ENCODE measurements at regions not wholly inside any gene's neighbourhood (a gene's known extent, or its start where the extent isn't known, plus 50 kb on each side); places are given as distances from the start of the nearest gene placed in this dataset.

- no peaks in the 10 kb centered on the region for H4K20me1 ChIP-seq (ENCODE audit: low read depth)
- no peak overlapping the region for H3K9ac ChIP-seq
- Mint-ChIP-seq H3K27me3 (ENCODE audit: insufficient read depth, low read depth) (peaks cover 3% of the 10 kb centered on the region), H3K4me1 (peaks cover 4% of the 10 kb centered on the region), H3K9me3 (no peaks in the 10 kb centered on the region), H3K4me3 (no peak overlapping the region), H3K27ac (no peak overlapping the region), H3K36me3 (no peaks in the 10 kb centered on the region)
- TF ChIP-seq EZH2phosphoT487 (IDR thresholded peaks at IDR 0.05) (no peak), EZH2 (IDR thresholded peaks at IDR 0.05) (no peak), CTCF (IDR thresholded peaks at IDR 0.05) (no peak)
- no peak overlapping the region for H3K4me2 ChIP-seq
- H3K9me3 ChIP-seq (ENCODE audit: low read depth), result no peaks in the 10 kb centered on the region
- H3K4me1 ChIP-seq, result peaks cover 10% of the 10 kb centered on the region
- H3K79me2 ChIP-seq (ENCODE audit: low read depth), result no peaks in the 10 kb centered on the region
- H3K27me3 ChIP-seq, result no peaks in the 10 kb centered on the region
- no peak for DNase-seq (ENCODE audit: low spot score)
- no peak overlapping the region for H2AFZ ChIP-seq (replicated peaks)
- no peak overlapping the region for H3K4me3 ChIP-seq
- no peak overlapping the region for H3K27ac ChIP-seq
- no peaks in the 10 kb centered on the region for H3F3A ChIP-seq (ENCODE audit: low read depth)
- no peaks in the 10 kb centered on the region for H3K36me3 ChIP-seq
Measured at GRCh38 chr14:94717808-94718207, 52.1 kb downstream of the GSC start.

DNA sequence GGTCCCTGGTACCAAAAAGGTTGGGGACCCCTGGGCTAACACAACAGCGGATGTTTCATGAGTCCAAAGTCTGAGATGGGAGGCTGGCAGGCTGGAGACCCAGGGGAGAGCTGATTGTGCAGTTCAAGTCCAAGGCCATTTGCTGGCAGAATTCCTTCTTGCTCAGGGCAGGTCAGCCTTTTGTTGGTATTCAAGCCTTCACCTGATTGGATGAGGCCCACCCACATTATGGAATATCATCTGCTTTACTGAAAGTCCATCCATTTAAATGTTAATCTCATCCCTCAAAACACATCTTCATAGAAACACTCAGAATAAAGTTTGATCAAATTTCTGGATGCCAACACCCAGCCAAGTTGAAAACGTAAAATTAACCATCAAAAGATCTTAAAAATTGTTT lies 52.9 kb downstream of the GSC start:
- Histone ChIP-seq H3F3A (ENCODE audit: low read depth) (no peaks in the 10 kb centered on the region), H4K20me1 (ENCODE audit: low read depth) (no peaks in the 10 kb centered on the region), H3K36me3 (no peaks in the 10 kb centered on the region), H2AFZ (replicated peaks) (no peak overlapping the region), H3K9me3 (ENCODE audit: low read depth) (no peaks in the 10 kb centered on the region), H3K9ac (no peak overlapping the region), H3K79me2 (ENCODE audit: low read depth) (no peaks in the 10 kb centered on the region), H3K4me3 (no peak overlapping the region), H3K4me1 (peaks cover 10% of the 10 kb centered on the region), H3K27me3 (no peaks in the 10 kb centered on the region), H3K27ac (no peak overlapping the region), H3K4me2 (no peak overlapping the region)
- Mint-ChIP-seq H3K4me1 (peaks cover 4% of the 10 kb centered on the region), H3K4me3 (no peak overlapping the region), H3K27me3 (ENCODE audit: insufficient read depth, low read depth) (peaks cover 1% of the 10 kb centered on the region), H3K9me3 (no peaks in the 10 kb centered on the region), H3K27ac (no peak overlapping the region), H3K36me3 (no peaks in the 10 kb centered on the region)
- DNase-seq (ENCODE audit: low spot score), result no peak
- TF ChIP-seq EZH2phosphoT487 (IDR thresholded peaks at IDR 0.05) (no peak), CTCF (IDR thresholded peaks at IDR 0.05) (no peak), EZH2 (IDR thresholded peaks at IDR 0.05) (no peak)

DNA sequence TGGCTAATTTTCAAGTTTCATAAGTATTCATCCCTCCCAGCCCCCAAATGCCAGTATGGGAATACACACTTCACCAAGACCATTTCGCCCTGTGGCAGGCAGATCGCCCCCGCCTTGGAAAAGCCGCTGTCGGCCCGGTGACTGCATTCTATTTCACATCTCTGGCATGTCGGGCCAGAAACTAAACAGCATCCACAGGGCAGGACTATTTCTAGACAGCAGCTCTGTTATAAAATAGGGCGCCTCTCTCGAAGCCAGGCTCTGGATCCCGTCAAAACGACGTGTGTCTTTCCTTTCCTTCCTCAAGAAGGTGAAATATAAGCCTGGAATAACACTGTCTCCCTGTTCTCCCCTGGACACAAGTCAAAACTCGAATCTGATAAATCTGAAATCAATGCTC lies 56.8 kb downstream of the GSC start:
- Histone ChIP-seq H3K4me3 (no peak overlapping the region), H2AFZ (replicated peaks) (no peak overlapping the region), H3K9me3 (ENCODE audit: low read depth) (no peaks in the 10 kb centered on the region), H3K4me1 (peaks cover 10% of the 10 kb centered on the region), H3K4me2 (no peak overlapping the region), H4K20me1 (ENCODE audit: low read depth) (no peaks in the 10 kb centered on the region), H3K36me3 (no peaks in the 10 kb centered on the region), H3K27ac (no peak overlapping the region), H3K27me3 (no peaks in the 10 kb centered on the region), H3K79me2 (ENCODE audit: low read depth) (no peaks in the 10 kb centered on the region), H3K9ac (no peak overlapping the region), H3F3A (ENCODE audit: low read depth) (no peaks in the 10 kb centered on the region)
- no peaks in the 10 kb centered on the region for H3K36me3 Mint-ChIP-seq
- DNase-seq (ENCODE audit: low spot score), result no peak
- no peak overlapping the region for H3K4me3 Mint-ChIP-seq
- peaks cover 4% of the 10 kb centered on the region for H3K27me3 Mint-ChIP-seq (ENCODE audit: insufficient read depth, low read depth)
- peaks cover 7% of the 10 kb centered on the region for H3K4me1 Mint-ChIP-seq
- H3K9me3 Mint-ChIP-seq, result no peaks in the 10 kb centered on the region
- no peak overlapping the region for H3K27ac Mint-ChIP-seq
- TF ChIP-seq EZH2 (IDR thresholded peaks at IDR 0.05), result no peak
- TF ChIP-seq EZH2phosphoT487 (IDR thresholded peaks at IDR 0.05), result no peak
- TF ChIP-seq CTCF (IDR thresholded peaks at IDR 0.05), result no peak

- no peak overlapping the region for H3K27ac ChIP-seq
- H4K20me1 ChIP-seq (ENCODE audit: low read depth), result no peaks in the 10 kb centered on the region
- Mint-ChIP-seq H3K4me1 (peaks cover 10% of the 10 kb centered on the region), H3K36me3 (no peaks in the 10 kb centered on the region), H3K27me3 (ENCODE audit: insufficient read depth, low read depth) (peaks cover 9% of the 10 kb centered on the region), H3K27ac (no peak overlapping the region), H3K4me3 (no peak overlapping the region), H3K9me3 (no peaks in the 10 kb centered on the region)
- H2AFZ ChIP-seq (replicated peaks), result no peak overlapping the region
- H3K4me1 ChIP-seq, result peaks cover 15% of the 10 kb centered on the region
- H3K27me3 ChIP-seq, result no peaks in the 10 kb centered on the region
- H3K4me2 ChIP-seq, result no peak overlapping the region
- H3K79me2 ChIP-seq (ENCODE audit: low read depth), result no peaks in the 10 kb centered on the region
- H3K9me3 ChIP-seq (ENCODE audit: low read depth), result no peaks in the 10 kb centered on the region
- TF ChIP-seq CTCF (IDR thresholded peaks at IDR 0.05) (no peak), EZH2phosphoT487 (IDR thresholded peaks at IDR 0.05) (no peak), EZH2 (IDR thresholded peaks at IDR 0.05) (no peak)
- no peak for DNase-seq (ENCODE audit: low spot score)
- no peaks in the 10 kb centered on the region for H3K36me3 ChIP-seq
- H3K4me3 ChIP-seq, result no peak overlapping the region
- no peak overlapping the region for H3K9ac ChIP-seq
- H3F3A ChIP-seq (ENCODE audit: low read depth), result no peaks in the 10 kb centered on the region
Measured at GRCh38 chr14:94710731-94711130, 59.2 kb downstream of the GSC start.

All from neural progenitor cell (in vitro differentiated cells).